DND-41 (cell line): ENCODE measurements at regions not wholly inside any gene's neighbourhood (a gene's known extent, or its start where the extent isn't known, plus 50 kb on each side); places are given as distances from the start of the nearest gene placed in this dataset.

ENCODE experiments used
- ATAC-seq: fragments of 200-7000 bp; cut with Tn5 transposase; 3 replicates; pipeline ENCODE4 v1.9.1; 2021; ENCODE audit warnings: low read depth; ENCODE audit not compliant: insufficient read depth
- DNase-seq: peaks from one replicate; pipeline ENCODE4 v3.0.0-alpha.2; 2020
- H2AFZ ChIP-seq: 2 replicates; pipeline ENCODE4 v1.6.0; 2012; ENCODE audit warnings: low read depth, low read length
- H3K27ac ChIP-seq: 2 replicates; pipeline ENCODE4 v1.5.1; 2012; ENCODE audit warnings: low read length, inconsistent platforms
- H3K27me3 ChIP-seq: fragments of 200-600 bp; sonication (generic); 2 replicates; pipeline ENCODE4 v1.6.0; 2012; ENCODE audit warnings: low read length, mild to moderate bottlenecking, inconsistent platforms; ENCODE audit not compliant: insufficient read depth, poor library complexity
- H3K36me3 ChIP-seq: 2 replicates; pipeline ENCODE4 v1.5.1; 2012; ENCODE audit warnings: low read length, inconsistent platforms; ENCODE audit not compliant: insufficient read depth
- H3K4me1 ChIP-seq: 2 replicates; pipeline ENCODE4 v1.5.1; 2012; ENCODE audit warnings: mild to moderate bottlenecking, low read length; ENCODE audit not compliant: insufficient read depth
- H3K4me2 ChIP-seq: 2 replicates; pipeline ENCODE4 v1.6.0; 2012; ENCODE audit warnings: mild to moderate bottlenecking, moderate library complexity, low read length, inconsistent platforms; ENCODE audit not compliant: insufficient read depth
- H3K4me3 ChIP-seq, 2 experiments: fragments of 200-600 bp in 1 of 2; shearing (Covaris generic) in 1 of 2; 2 replicates each; pipeline ENCODE4 v1.5.1; 2012 to 2016; ENCODE audit warnings: inconsistent platforms in 2 of 2, low read length in 2 of 2, mild to moderate bottlenecking in 2 of 2, low read depth in 1 of 2, moderate library complexity in 1 of 2
- H3K79me2 ChIP-seq: 2 replicates; pipeline ENCODE4 v1.6.0; 2012; ENCODE audit warnings: low read length, inconsistent platforms; ENCODE audit not compliant: insufficient read depth
- H3K9ac ChIP-seq: 2 replicates; pipeline ENCODE4 v1.6.0; 2012; ENCODE audit warnings: low read depth, mild to moderate bottlenecking, inconsistent platforms, low read length, moderate library complexity
- H3K9me3 ChIP-seq: 2 replicates; pipeline ENCODE4 v1.5.1; 2012; ENCODE audit warnings: low read length, moderate library complexity, mild to moderate bottlenecking, inconsistent platforms; ENCODE audit not compliant: insufficient read depth, severe bottlenecking
- H4K20me1 ChIP-seq: 2 replicates; pipeline ENCODE4 v1.6.0; 2012; ENCODE audit warnings: low read length; ENCODE audit not compliant: insufficient read depth
- CTCF ChIP-seq: IDR thresholded peaks from 2 replicates; pipeline ENCODE4 v1.5.1; 2012; ENCODE audit warnings: borderline replicate concordance, low read length, moderate library complexity, mild to moderate bottlenecking; ENCODE audit not compliant: poor library complexity, severe bottlenecking; ENCODE audit errors: extremely low read depth
- EZH2 ChIP-seq: IDR thresholded peaks from 3 replicates; pipeline ENCODE4 v1.6.1; 2012; ENCODE audit warnings: borderline replicate concordance, low read depth, mild to moderate bottlenecking, moderate library complexity, low read length, inconsistent platforms; ENCODE audit not compliant: severe bottlenecking

DNA sequence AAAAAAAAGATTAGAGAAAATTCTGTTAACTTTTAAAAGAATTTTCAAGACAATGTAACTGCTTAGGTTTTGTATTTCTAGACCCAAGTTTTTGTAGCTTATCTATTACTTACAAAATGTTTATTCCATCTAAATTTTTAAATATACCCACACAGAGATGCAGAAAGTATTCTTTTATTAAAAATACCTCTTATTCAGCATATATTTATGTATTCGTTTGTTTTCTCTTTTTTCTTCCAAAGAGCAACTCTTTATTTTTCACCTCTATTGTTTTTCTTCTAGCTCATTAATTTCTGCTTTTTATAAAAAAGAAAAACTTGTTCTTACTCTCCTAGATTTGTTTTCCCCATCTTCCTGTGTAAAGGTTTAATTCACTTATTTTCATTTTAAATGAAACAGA, 180.3 kb downstream of the ZDHHC21 start:
- H3K4me1 ChIP-seq: no peaks in the 10 kb centered on the region
- H3K9me3 ChIP-seq: no peaks in the 10 kb centered on the region
- H3K27ac ChIP-seq: no peak overlapping the region
- H3K79me2 ChIP-seq: no peaks in the 10 kb centered on the region
- TF ChIP-seq CTCF (no peak), EZH2 (no peak)
- no peaks in the 10 kb centered on the region for H3K27me3 ChIP-seq
- no peaks in the 10 kb centered on the region for H3K36me3 ChIP-seq
- H2AFZ ChIP-seq: no peak overlapping the region
- no peak overlapping the region for H3K9ac ChIP-seq
- no peak overlapping the region for H3K4me3 ChIP-seq
- no peak for ATAC-seq
- no peaks in the 10 kb centered on the region for H4K20me1 ChIP-seq
- no peak overlapping the region for H3K4me2 ChIP-seq
- DNase-seq: no peak

- TF ChIP-seq CTCF (no peak), EZH2 (no peak)
- Histone ChIP-seq H2AFZ (no peak overlapping the region), H3K4me2 (no peak overlapping the region), H3K4me1 (no peaks in the 10 kb centered on the region), H3K27me3 (no peaks in the 10 kb centered on the region), H3K9ac (no peak overlapping the region), H3K4me3 (no peak overlapping the region), H3K9me3 (no peaks in the 10 kb centered on the region), H4K20me1 (no peaks in the 10 kb centered on the region), H3K36me3 (no peaks in the 10 kb centered on the region), H3K79me2 (no peaks in the 10 kb centered on the region), H3K27ac (no peak overlapping the region)
- DNase-seq (no peak), ATAC-seq (no peak)
Observed at GRCh38 chr9:14511452-14511851, 181.8 kb downstream of the ZDHHC21 start.

DNA sequence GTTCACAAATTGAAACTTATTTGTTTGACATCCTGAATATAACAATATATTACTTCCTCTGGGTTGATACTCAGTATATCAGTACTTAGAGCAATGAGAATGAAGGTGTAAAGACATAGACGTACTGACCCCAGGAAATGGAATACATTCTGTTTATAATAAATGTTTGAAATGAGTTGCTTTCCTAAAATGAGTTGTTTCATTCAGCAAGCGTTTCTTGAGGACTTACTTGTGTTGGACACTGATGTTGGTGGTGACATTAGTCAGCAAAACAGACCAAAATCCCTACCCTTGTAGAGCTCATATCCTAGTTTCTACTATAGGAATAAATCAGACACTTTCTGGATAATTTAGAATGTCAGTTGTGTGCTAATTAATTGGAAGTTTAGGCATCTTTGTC, 184.3 kb downstream of the ZDHHC21 start:
- Histone ChIP-seq H3K27me3 (no peaks in the 10 kb centered on the region), H3K27ac (no peak overlapping the region), H3K4me2 (no peak overlapping the region), H3K79me2 (no peaks in the 10 kb centered on the region), H3K9ac (no peak overlapping the region), H3K4me1 (no peaks in the 10 kb centered on the region), H3K4me3 (no peak overlapping the region), H3K36me3 (no peaks in the 10 kb centered on the region), H3K9me3 (no peaks in the 10 kb centered on the region), H4K20me1 (no peaks in the 10 kb centered on the region), H2AFZ (no peak overlapping the region)
- no peak for DNase-seq
- TF ChIP-seq CTCF (no peak), EZH2 (no peak)
- ATAC-seq: no peak

GRCh38 chr9:14501366-14501765, 187.4 kb upstream of the NFIB start:
- Histone ChIP-seq H3K36me3 (no peaks in the 10 kb centered on the region), H3K27me3 (no peaks in the 10 kb centered on the region), H3K4me1 (no peaks in the 10 kb centered on the region), H3K9ac (no peak overlapping the region), H3K4me3 (no peak overlapping the region), H3K27ac (no peak overlapping the region), H3K9me3 (no peaks in the 10 kb centered on the region), H2AFZ (no peak overlapping the region), H3K4me2 (no peak overlapping the region), H4K20me1 (no peaks in the 10 kb centered on the region), H3K79me2 (no peaks in the 10 kb centered on the region)
- no peak for TF ChIP-seq CTCF
- no peak for TF ChIP-seq EZH2
- ATAC-seq: no peak
- no peak for DNase-seq
